Neutrophil (primary cell): ENCODE measurements at regions not wholly inside any gene's neighbourhood (a gene's known extent, or its start where the extent isn't known, plus 50 kb on each side); places are given as distances from the start of the nearest gene placed in this dataset.
"Not testable (repeated sequence)": the region's sequence is repeated elsewhere in the genome, so short reads cannot be mapped to it uniquely, and the experiment has no call there.

ENCODE experiments used
- H3K27ac ChIP-seq: fragments of 200-600 bp; sonication (generic); 2 replicates; pipeline ENCODE4 v1.5.1; 2016; ENCODE audit warnings: mild to moderate bottlenecking, moderate library complexity
- H3K27me3 ChIP-seq: fragments of 200-600 bp; sonication (generic); 2 replicates; pipeline ENCODE4 v1.6.0; 2016; ENCODE audit warnings: mild to moderate bottlenecking
- H3K36me3 ChIP-seq: fragments of 200-600 bp; sonication (generic); 2 replicates; pipeline ENCODE4 v1.5.1; 2017
- H3K4me1 ChIP-seq, 2 experiments: fragments of 200-600 bp in 1 of 2; sonication (generic) in 1 of 2; 1 replicate in 1 of 2; 2 replicates in 1 of 2; pipeline versions ENCODE4 v1.5.1 to v1.6.1; 2013 to 2016; ENCODE audit warnings: low read depth in 1 of 2, low read length in 1 of 2, mild to moderate bottlenecking in 1 of 2, moderate library complexity in 1 of 2; ENCODE audit not compliant: control insufficient read depth in 1 of 2, insufficient read depth in 1 of 2
- H3K4me3 ChIP-seq, 2 experiments: fragments of 200-600 bp in 1 of 2; sonication (generic) in 1 of 2; 1 replicate in 1 of 2; 2 replicates in 1 of 2; pipeline ENCODE4 v1.5.1; 2013 to 2016; ENCODE audit warnings: low read depth in 1 of 2, low read length in 1 of 2, mild to moderate bottlenecking in 1 of 2, moderate library complexity in 1 of 2
- H3K9me3 ChIP-seq: fragments of 200-600 bp; sonication (generic); 2 replicates; pipeline ENCODE4 v1.5.1; 2016
- CTCF ChIP-seq: fragments of 200-600 bp; sonication (generic); IDR thresholded peaks from 2 replicates; pipeline ENCODE4 v1.5.1; 2016; ENCODE audit warnings: antibody characterized with exemption

- no peak overlapping the region for H3K27ac ChIP-seq
Observed at GRCh38 chr5:163748934-163749333, 243.5 kb downstream of the MAT2B start.

GRCh38 chr5:163750415-163750814 lies 245.0 kb downstream of the MAT2B start:
- H3K27me3 ChIP-seq, H3K27ac ChIP-seq, H3K9me3 ChIP-seq, H3K36me3 ChIP-seq, H3K4me1 ChIP-seq, H3K4me3 ChIP-seq: not testable (repeated sequence)

More at GRCh38 chr5:163748934-163749333, 243.5 kb downstream of the MAT2B start:
- Histone ChIP-seq H3K4me3 (no peak overlapping the region), H3K9me3 (no peaks in the 10 kb centered on the region), H3K27me3 (no peaks in the 10 kb centered on the region), H3K4me1 (no peaks in the 10 kb centered on the region), H3K36me3 (no peaks in the 10 kb centered on the region)
- no peak for TF ChIP-seq CTCF

GRCh38 chr5:163755505-163755904 lies 250.1 kb downstream of the MAT2B start:
- no peak for TF ChIP-seq CTCF
- H3K4me3 ChIP-seq, result no peak overlapping the region
- H3K27me3 ChIP-seq, result no peaks in the 10 kb centered on the region
- no peaks in the 10 kb centered on the region for H3K9me3 ChIP-seq
- no peaks in the 10 kb centered on the region for H3K36me3 ChIP-seq
- H3K4me1 ChIP-seq, result no peaks in the 10 kb centered on the region
- no peak overlapping the region for H3K27ac ChIP-seq

- no peak for TF ChIP-seq CTCF
- H3K36me3 ChIP-seq, result no peaks in the 10 kb centered on the region
- no peak overlapping the region for H3K27ac ChIP-seq
- no peak overlapping the region for H3K4me3 ChIP-seq
- H3K27me3 ChIP-seq, result no peaks in the 10 kb centered on the region
- no peaks in the 10 kb centered on the region for H3K9me3 ChIP-seq
- no peaks in the 10 kb centered on the region for H3K4me1 ChIP-seq
Observed at GRCh38 chr5:163756170-163756569, 250.8 kb downstream of the MAT2B start.

GRCh38 chr5:163757344-163757743 lies 251.9 kb downstream of the MAT2B start:
- Histone ChIP-seq H3K27me3 (no peaks in the 10 kb centered on the region), H3K27ac (no peak overlapping the region), H3K4me3 (no peak overlapping the region), H3K36me3 (no peaks in the 10 kb centered on the region), H3K9me3 (no peaks in the 10 kb centered on the region), H3K4me1 (no peaks in the 10 kb centered on the region)
- no peak for TF ChIP-seq CTCF

GRCh38 chr5:163758283-163758711 lies 252.9 kb downstream of the MAT2B start:
- H3K9me3 ChIP-seq, result no peaks in the 10 kb centered on the region
- no peaks in the 10 kb centered on the region for H3K4me1 ChIP-seq
- H3K27ac ChIP-seq, result no peak overlapping the region
- no peaks in the 10 kb centered on the region for H3K36me3 ChIP-seq
- H3K27me3 ChIP-seq, result no peaks in the 10 kb centered on the region
- H3K4me3 ChIP-seq, result no peak overlapping the region
- TF ChIP-seq CTCF, result no peak
